Kasumi-1 (cell line): ENCODE measurements at regions not wholly inside any gene's neighbourhood (a gene's known extent, or its start where the extent isn't known, plus 50 kb on each side); places are given as distances from the start of the nearest gene placed in this dataset.

Source experiments
- DNase-seq, 2 experiments: peaks; one replicate each; lab custom pipeline; 2025; lab: John Stamatoyannopoulos, UW

GRCh38 chr20:7080472-7080871 lies 313.0 kb downstream of the BMP2 start:
- DNase-seq, result no peak

- DNase-seq, result no peak
Observed at GRCh38 chr20:7085467-7085866, 318.0 kb downstream of the BMP2 start.

GRCh38 chr20:7087803-7088202 lies 320.3 kb downstream of the BMP2 start:
- no peak for DNase-seq

GRCh38 chr20:7090001-7090400 lies 322.5 kb downstream of the BMP2 start:
- DNase-seq, result no peak

GRCh38 chr20:7090811-7091210 lies 323.3 kb downstream of the BMP2 start:
- DNase-seq, result no peak

- DNase-seq, result no peak
Observed at GRCh38 chr20:7091655-7092054, 324.2 kb downstream of the BMP2 start.

GRCh38 chr20:7094438-7094997 lies 327.0 kb downstream of the BMP2 start:
- peak in 1 of 2 experiments; percentile 21 for DNase-seq

GRCh38 chr20:7106910-7107309 lies 339.4 kb downstream of the BMP2 start:
- DNase-seq, result no peak

- DNase-seq, result no peak
Observed at GRCh38 chr20:7108929-7109328, 341.4 kb downstream of the BMP2 start.

GRCh38 chr20:7113577-7114466 lies 346.3 kb downstream of the BMP2 start:
- peak in 1 of 2 experiments; percentile 12 for DNase-seq

GRCh38 chr20:7123457-7123856 lies 356.0 kb downstream of the BMP2 start:
- no peak for DNase-seq

- no peak for DNase-seq
Observed at GRCh38 chr20:7124120-7124519, 356.6 kb downstream of the BMP2 start.

GRCh38 chr20:7136886-7137285 lies 369.4 kb downstream of the BMP2 start:
- DNase-seq, result no peak

- no peak for DNase-seq
Observed at GRCh38 chr20:7137395-7138151, 370.1 kb downstream of the BMP2 start.

GRCh38 chr20:7144464-7144863 lies 377.0 kb downstream of the BMP2 start:
- DNase-seq, result no peak

GRCh38 chr20:7146552-7147219 lies 379.2 kb downstream of the BMP2 start:
- DNase-seq, result no peak

GRCh38 chr20:7147220-7147601 lies 379.7 kb downstream of the BMP2 start:
- no peak for DNase-seq

GRCh38 chr20:7151676-7152470 lies 384.4 kb downstream of the BMP2 start:
- no peak for DNase-seq

- DNase-seq, result no peak
Observed at GRCh38 chr20:7155282-7155681, 387.8 kb downstream of the BMP2 start.

GRCh38 chr20:7155794-7156193 lies 388.3 kb downstream of the BMP2 start:
- DNase-seq, result no peak

- no peak for DNase-seq
Observed at GRCh38 chr20:7159903-7160302, 392.4 kb downstream of the BMP2 start.
